ENCODE measurements at regions not wholly inside any gene's neighbourhood (a gene's known extent, or its start where the extent isn't known, plus 50 kb on each side); places are given as distances from the start of the nearest gene placed in this dataset.

DNA sequence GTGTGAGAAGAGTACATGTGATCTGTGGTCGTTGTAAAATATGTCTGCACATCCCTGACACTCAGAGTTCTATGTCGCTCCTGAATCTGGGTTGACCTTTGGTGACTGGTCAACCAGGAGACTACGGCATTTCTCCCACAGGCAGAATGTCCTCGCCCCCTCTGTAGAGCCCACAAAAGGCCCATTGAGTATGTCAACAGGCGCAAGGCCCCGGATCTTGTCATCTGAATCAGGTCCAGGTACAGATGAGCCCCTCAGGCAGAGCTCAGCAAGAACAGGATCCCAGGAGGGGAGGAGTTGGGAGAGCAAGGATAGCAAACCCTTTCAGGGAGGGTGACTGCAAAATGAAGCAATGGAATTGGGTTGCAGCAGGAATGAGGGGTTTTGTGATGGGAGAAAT lies 126.5 kb downstream of the MATN1 start:
- Mint-ChIP-seq H3K27ac (ENCODE audit: unreplicated experiment) (no peak overlapping the region), H3K36me3 (ENCODE audit: insufficient read depth, unreplicated experiment) (no peaks in the 10 kb centered on the region), H3K27me3 (ENCODE audit: insufficient read depth, unreplicated experiment) (peaks cover 13% of the 10 kb centered on the region), H3K9me3 (ENCODE audit: unreplicated experiment) (no peaks in the 10 kb centered on the region), H3K4me1 (ENCODE audit: low read depth, unreplicated experiment) (no peaks in the 10 kb centered on the region), H3K4me3 (ENCODE audit: unreplicated experiment) (no peak overlapping the region)
- TF ChIP-seq CTCF (IDR thresholded peaks at IDR 0.05; ENCODE audit: insufficient read depth in 1 of 2, low read depth in 1 of 2, low read length in 1 of 2, severe bottlenecking in 1 of 2, unreplicated experiment in 1 of 2): no peak
- intact Hi-C loops (cut with micrococcal nuclease; ENCODE audit: unreplicated experiment): no loop called here
- no TSS peak for BruUV-seq (replicated peaks)
- H3K27me3 ChIP-seq (replicated peaks; ENCODE audit: control insufficient read depth, insufficient read depth, low read length): no peaks in the 10 kb centered on the region
- H3K4me1 ChIP-seq: no peaks in the 10 kb centered on the region
- H3K36me3 ChIP-seq (ENCODE audit: control insufficient read depth, insufficient read depth, low read length): no peaks in the 10 kb centered on the region
- no peak for DNase-seq
- H3K4me3 ChIP-seq (ENCODE audit: low read depth, low read length): no peak overlapping the region
- no peaks in the 10 kb centered on the region for H3K9me3 ChIP-seq
- CTCF ChIA-PET: no interaction called here
- POLR2A ChIA-PET: no interaction called here

DNA sequence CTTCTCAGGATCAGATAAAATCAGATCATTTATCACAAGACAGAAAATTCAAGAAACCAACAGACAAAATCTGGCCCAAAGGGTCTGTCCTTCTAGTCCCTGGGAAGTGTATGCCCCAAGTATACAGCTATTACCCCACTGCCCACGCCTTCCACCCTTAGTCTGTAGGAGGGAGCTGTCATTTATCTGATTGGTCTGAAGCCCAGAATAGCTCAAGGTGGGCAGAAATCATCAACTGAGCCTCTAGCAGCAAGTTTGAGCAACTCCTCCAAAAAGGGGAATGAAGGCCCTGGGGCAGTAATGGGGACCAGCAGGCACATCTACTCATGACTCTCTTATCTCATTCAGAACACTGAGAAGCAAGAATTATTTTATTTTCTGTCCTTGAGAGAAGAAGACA lies 126.9 kb downstream of the MATN1 start:
- no peak overlapping the region for H3K4me3 Mint-ChIP-seq (ENCODE audit: unreplicated experiment)
- no peaks in the 10 kb centered on the region for H3K27me3 ChIP-seq (replicated peaks; ENCODE audit: control insufficient read depth, insufficient read depth, low read length)
- no peaks in the 10 kb centered on the region for H3K4me1 Mint-ChIP-seq (ENCODE audit: low read depth, unreplicated experiment)
- no peaks in the 10 kb centered on the region for H3K9me3 ChIP-seq
- H3K36me3 ChIP-seq (ENCODE audit: control insufficient read depth, insufficient read depth, low read length): no peaks in the 10 kb centered on the region
- H3K4me3 ChIP-seq (ENCODE audit: low read depth, low read length): no peak overlapping the region
- TF ChIP-seq CTCF (IDR thresholded peaks at IDR 0.05; ENCODE audit: insufficient read depth in 1 of 2, low read depth in 1 of 2, low read length in 1 of 2, severe bottlenecking in 1 of 2, unreplicated experiment in 1 of 2): no peak
- H3K9me3 Mint-ChIP-seq (ENCODE audit: unreplicated experiment): no peaks in the 10 kb centered on the region
- intact Hi-C loops (cut with micrococcal nuclease; ENCODE audit: unreplicated experiment): no loop called here
- CTCF ChIA-PET: no interaction called here
- no TSS peak for BruUV-seq (replicated peaks)
- no peak for DNase-seq
- no peaks in the 10 kb centered on the region for H3K4me1 ChIP-seq
- POLR2A ChIA-PET: no interaction called here
- H3K36me3 Mint-ChIP-seq (ENCODE audit: insufficient read depth, unreplicated experiment): no peaks in the 10 kb centered on the region
- H3K27me3 Mint-ChIP-seq (ENCODE audit: insufficient read depth, unreplicated experiment): peaks cover 13% of the 10 kb centered on the region
- H3K27ac Mint-ChIP-seq (ENCODE audit: unreplicated experiment): no peak overlapping the region

- TF ChIP-seq CTCF (IDR thresholded peaks at IDR 0.05; ENCODE audit: insufficient read depth in 1 of 2, low read depth in 1 of 2, low read length in 1 of 2, severe bottlenecking in 1 of 2, unreplicated experiment in 1 of 2): no peak
- intact Hi-C loops (cut with micrococcal nuclease; ENCODE audit: unreplicated experiment): no loop called here
- Histone ChIP-seq H3K9me3 (no peaks in the 10 kb centered on the region), H3K27me3 (replicated peaks; ENCODE audit: control insufficient read depth, insufficient read depth, low read length) (no peaks in the 10 kb centered on the region), H3K4me3 (ENCODE audit: low read depth, low read length) (no peak overlapping the region), H3K36me3 (ENCODE audit: control insufficient read depth, insufficient read depth, low read length) (no peaks in the 10 kb centered on the region), H3K4me1 (no peaks in the 10 kb centered on the region)
- H3K27ac Mint-ChIP-seq (ENCODE audit: unreplicated experiment): no peak overlapping the region
- no peak overlapping the region for H3K4me3 Mint-ChIP-seq (ENCODE audit: unreplicated experiment)
- peaks cover 6% of the 10 kb centered on the region for H3K9me3 Mint-ChIP-seq (ENCODE audit: unreplicated experiment)
- no TSS peak for BruUV-seq (replicated peaks)
- H3K4me1 Mint-ChIP-seq (ENCODE audit: low read depth, unreplicated experiment): no peaks in the 10 kb centered on the region
- ChIA-PET POLR2A (no interaction called here), CTCF (no interaction called here)
- DNase-seq: no peak
- peaks cover 12% of the 10 kb centered on the region for H3K27me3 Mint-ChIP-seq (ENCODE audit: insufficient read depth, unreplicated experiment)
- no peaks in the 10 kb centered on the region for H3K36me3 Mint-ChIP-seq (ENCODE audit: insufficient read depth, unreplicated experiment)
Observed at GRCh38 chr1:30589083-30589482, 134.3 kb downstream of the MATN1 start.
